ENCODE measurements at regions not wholly inside any gene's neighbourhood (a gene's known extent, or its start where the extent isn't known, plus 50 kb on each side); places are given as distances from the start of the nearest gene placed in this dataset.

- Histone ChIP-seq H2AFZ (replicated peaks; ENCODE audit: low read length, poor library complexity) (no peak overlapping the region), H3K14ac (replicated peaks; ENCODE audit: low read depth, low read length) (no peak overlapping the region), H4K20me1 (ENCODE audit: insufficient read depth, low read length) (no peaks in the 10 kb centered on the region), H3K4me2 (ENCODE audit: low read depth, low read length) (no peak overlapping the region), H4K5ac (ENCODE audit: low read depth, low read length) (no peak overlapping the region), H3K79me1 (ENCODE audit: low read depth in 1 of 2, low read length in 2 of 2) (no peaks in the 10 kb centered on the region), H2BK5ac (ENCODE audit: low read depth, low read length, poor library complexity, severe bottlenecking) (no peak overlapping the region), H2BK120ac (ENCODE audit: low read depth, low read length) (no peak overlapping the region), H3K9me1 (ENCODE audit: insufficient read depth, low read length) (no peaks in the 10 kb centered on the region), H3K56ac (ENCODE audit: extremely low read depth, insufficient read depth, low read length) (no peak overlapping the region), H2BK20ac (ENCODE audit: low read depth, low read length) (no peak overlapping the region), H3K18ac (ENCODE audit: low read depth, low read length) (no peak overlapping the region), H3K27me3 (ENCODE audit: control insufficient read depth, insufficient read depth, low read length) (no peaks in the 10 kb centered on the region), H2BK15ac (ENCODE audit: low read depth, low read length) (no peak overlapping the region), H3K23ac (ENCODE audit: low read depth, low read length) (no peak overlapping the region), H3K4ac (ENCODE audit: low read depth, low read length) (no peak overlapping the region), H3K4me1 (ENCODE audit: control insufficient read depth, insufficient read depth, low read length) (no peaks in the 10 kb centered on the region), H2AK5ac (ENCODE audit: low read depth, low read length) (no peak overlapping the region), H3K36me3 (ENCODE audit: control insufficient read depth, insufficient read depth, low read length) (no peaks in the 10 kb centered on the region), H4K8ac (ENCODE audit: low read depth in 2 of 2, low read length in 2 of 2) (no peak overlapping the region), H3K27ac (ENCODE audit: insufficient read depth, low read length) (no peak overlapping the region), H3K9ac (ENCODE audit: low read depth, low read length) (no peak overlapping the region), H2AK9ac (replicated peaks; ENCODE audit: low read depth, low read length, poor library complexity) (no peak overlapping the region), H3K4me3 (ENCODE audit: insufficient read depth, low read depth, low read length) (no peak overlapping the region), H4K91ac (ENCODE audit: insufficient read depth, low read depth, low read length) (no peak overlapping the region), H3K9me3 (ENCODE audit: control insufficient read depth, insufficient read depth, low read length) (no peaks in the 10 kb centered on the region)
- WGBS, 2 experiments (ENCODE audit: extremely low coverage in 2 of 2, insufficient read length in 1 of 2): no CpG with 5 or more reads among the region's 2 CpGs
- ChIA-PET POLR2A (ENCODE audit: unreplicated experiment) (no interaction called here), CTCF (no interaction called here)
- in situ Hi-C loops (cut with MboI; ENCODE audit: low sequenced_read_pairs): no loop called here
- TF ChIP-seq RCOR1 (IDR thresholded peaks at IDR 0.05; ENCODE audit: insufficient replicate concordance, low read length): no peak
- no peak for TF ChIP-seq MAFK (IDR thresholded peaks at IDR 0.05; ENCODE audit: low read depth, low read length)
- no peak for TF ChIP-seq RFX5 (IDR thresholded peaks at IDR 0.05; ENCODE audit: low read depth, low read length)
- no peak for TF ChIP-seq CEBPB (IDR thresholded peaks at IDR 0.05; ENCODE audit: low read depth, low read length)
- TF ChIP-seq NFE2L2 (IDR thresholded peaks at IDR 0.05; ENCODE audit: low read depth, low read length): no peak
- TF ChIP-seq CHD1 (IDR thresholded peaks at IDR 0.05; ENCODE audit: low read depth, low read length): no peak
- TF ChIP-seq ELK1 (IDR thresholded peaks at IDR 0.05; ENCODE audit: borderline replicate concordance, low read depth, low read length): no peak
- TF ChIP-seq MAZ (IDR thresholded peaks at IDR 0.05; ENCODE audit: borderline replicate concordance, low read depth, low read length): no peak
- no peak for TF ChIP-seq BHLHE40 (IDR thresholded peaks at IDR 0.05; ENCODE audit: low read depth, low read length)
- intact Hi-C loops (cut with micrococcal nuclease): no loop called here
- ATAC-seq (ENCODE audit: low read depth) (no peak), DNase-seq (no peak)
- no TSS peak for BruUV-seq (replicated peaks)
- dilution Hi-C loops (cut with HindIII; ENCODE audit: low sequenced_read_pairs, unreplicated experiment): no loop called here
Observed at GRCh38 chr6:27551607-27552006, 78.7 kb upstream of the ZNF184 start.

Data from IMR-90 (cell line).